ENCODE measurements at regions not wholly inside any gene's neighbourhood (a gene's known extent, or its start where the extent isn't known, plus 50 kb on each side); places are given as distances from the start of the nearest gene placed in this dataset.

DNA sequence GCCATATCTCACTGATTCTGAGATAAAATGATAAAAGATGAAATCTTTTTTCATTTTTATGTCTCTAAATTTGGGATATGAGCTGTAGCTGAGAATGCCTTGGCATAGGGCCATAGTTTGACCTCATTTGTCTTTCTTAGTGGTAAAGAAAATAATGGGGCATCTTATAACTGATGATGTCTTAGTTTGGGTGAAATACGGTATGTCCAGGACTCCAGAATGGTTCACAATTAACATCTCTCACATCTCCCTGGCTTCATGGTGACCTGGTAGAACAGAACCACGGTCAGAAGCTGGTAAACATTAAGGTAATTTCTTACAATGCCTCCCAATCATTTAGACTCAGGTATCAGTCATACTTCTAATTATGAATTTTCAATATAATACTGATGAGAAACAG is 250.8 kb downstream of the MAT2B start:
- DNase-seq (ENCODE audit: low read depth), result no peak
- Histone ChIP-seq H3K4me3 (ENCODE audit: low read depth, low read length) (no peak overlapping the region), H3K27me3 (ENCODE audit: control insufficient read depth, insufficient read depth, low read length) (no peaks in the 10 kb centered on the region), H3K36me3 (ENCODE audit: control insufficient read depth, insufficient read depth, low read length) (no peaks in the 10 kb centered on the region)
- TF ChIP-seq, protein P1, sequence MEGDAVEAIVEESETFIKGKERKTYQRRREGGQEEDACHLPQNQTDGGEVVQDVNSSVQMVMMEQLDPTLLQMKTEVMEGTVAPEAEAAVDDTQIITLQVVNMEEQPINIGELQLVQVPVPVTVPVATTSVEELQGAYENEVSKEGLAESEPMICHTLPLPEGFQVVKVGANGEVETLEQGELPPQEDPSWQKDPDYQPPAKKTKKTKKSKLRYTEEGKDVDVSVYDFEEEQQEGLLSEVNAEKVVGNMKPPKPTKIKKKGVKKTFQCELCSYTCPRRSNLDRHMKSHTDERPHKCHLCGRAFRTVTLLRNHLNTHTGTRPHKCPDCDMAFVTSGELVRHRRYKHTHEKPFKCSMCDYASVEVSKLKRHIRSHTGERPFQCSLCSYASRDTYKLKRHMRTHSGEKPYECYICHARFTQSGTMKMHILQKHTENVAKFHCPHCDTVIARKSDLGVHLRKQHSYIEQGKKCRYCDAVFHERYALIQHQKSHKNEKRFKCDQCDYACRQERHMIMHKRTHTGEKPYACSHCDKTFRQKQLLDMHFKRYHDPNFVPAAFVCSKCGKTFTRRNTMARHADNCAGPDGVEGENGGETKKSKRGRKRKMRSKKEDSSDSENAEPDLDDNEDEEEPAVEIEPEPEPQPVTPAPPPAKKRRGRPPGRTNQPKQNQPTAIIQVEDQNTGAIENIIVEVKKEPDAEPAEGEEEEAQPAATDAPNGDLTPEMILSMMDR (IDR thresholded peaks at IDR 0.05; ENCODE audit: insufficient read depth, low read length, poor library complexity, severe bottlenecking), result no peak

DNA sequence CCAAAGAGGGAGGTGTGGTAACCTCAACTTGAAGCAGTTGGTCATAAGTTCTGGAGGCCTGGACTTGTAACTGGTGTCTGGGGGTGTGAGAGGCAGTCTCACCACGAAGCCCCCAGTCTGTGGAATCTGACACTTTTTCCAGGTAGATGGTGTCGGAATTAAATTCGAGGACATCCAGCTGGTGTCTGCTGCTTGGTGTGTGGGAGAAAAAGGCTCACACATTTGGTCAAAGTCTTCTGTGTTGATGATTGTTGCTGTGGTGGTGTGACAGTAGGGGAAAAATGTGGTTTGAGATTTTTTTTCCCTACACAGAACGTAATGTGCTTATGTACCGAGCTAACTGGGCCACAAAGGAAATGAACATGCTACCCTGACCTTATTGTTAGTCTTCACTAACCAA is 251.9 kb downstream of the MAT2B start:
- H3K36me3 ChIP-seq (ENCODE audit: control insufficient read depth, insufficient read depth, low read length), result no peaks in the 10 kb centered on the region
- no peak overlapping the region for H3K4me3 ChIP-seq (ENCODE audit: low read depth, low read length)
- H3K27me3 ChIP-seq (ENCODE audit: control insufficient read depth, insufficient read depth, low read length), result no peaks in the 10 kb centered on the region
- TF ChIP-seq, protein P1 (IDR thresholded peaks at IDR 0.05; ENCODE audit: insufficient read depth, low read length, poor library complexity, severe bottlenecking), result no peak
- no peak for DNase-seq (ENCODE audit: low read depth)

DNA sequence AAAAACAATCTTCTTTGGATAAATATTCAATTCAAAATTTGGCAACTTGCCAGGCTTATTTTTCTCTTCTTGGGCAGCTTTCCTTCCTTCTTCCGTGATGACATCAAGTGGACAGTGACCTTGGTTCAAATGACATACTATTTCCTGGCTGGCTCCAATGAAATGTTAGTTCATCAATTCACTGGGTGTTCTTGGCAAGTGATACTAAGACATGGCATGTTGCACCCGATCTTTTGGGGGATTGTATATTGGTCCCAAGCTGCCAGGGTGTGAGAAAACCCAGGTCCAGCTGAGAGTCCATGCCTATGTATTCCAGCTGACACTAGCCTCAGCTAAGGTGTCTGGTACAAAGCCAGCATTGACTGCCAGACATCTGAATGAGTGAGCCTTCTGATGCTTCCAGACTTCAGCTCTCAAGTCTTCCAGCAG is 252.9 kb downstream of the MAT2B start:
- H3K36me3 ChIP-seq (ENCODE audit: control insufficient read depth, insufficient read depth, low read length), result no peaks in the 10 kb centered on the region
- TF ChIP-seq, protein P1 (IDR thresholded peaks at IDR 0.05; ENCODE audit: insufficient read depth, low read length, poor library complexity, severe bottlenecking), result no peak
- no peak for DNase-seq (ENCODE audit: low read depth)
- H3K4me3 ChIP-seq (ENCODE audit: low read depth, low read length), result no peak overlapping the region
- no peaks in the 10 kb centered on the region for H3K27me3 ChIP-seq (ENCODE audit: control insufficient read depth, insufficient read depth, low read length)

DNA sequence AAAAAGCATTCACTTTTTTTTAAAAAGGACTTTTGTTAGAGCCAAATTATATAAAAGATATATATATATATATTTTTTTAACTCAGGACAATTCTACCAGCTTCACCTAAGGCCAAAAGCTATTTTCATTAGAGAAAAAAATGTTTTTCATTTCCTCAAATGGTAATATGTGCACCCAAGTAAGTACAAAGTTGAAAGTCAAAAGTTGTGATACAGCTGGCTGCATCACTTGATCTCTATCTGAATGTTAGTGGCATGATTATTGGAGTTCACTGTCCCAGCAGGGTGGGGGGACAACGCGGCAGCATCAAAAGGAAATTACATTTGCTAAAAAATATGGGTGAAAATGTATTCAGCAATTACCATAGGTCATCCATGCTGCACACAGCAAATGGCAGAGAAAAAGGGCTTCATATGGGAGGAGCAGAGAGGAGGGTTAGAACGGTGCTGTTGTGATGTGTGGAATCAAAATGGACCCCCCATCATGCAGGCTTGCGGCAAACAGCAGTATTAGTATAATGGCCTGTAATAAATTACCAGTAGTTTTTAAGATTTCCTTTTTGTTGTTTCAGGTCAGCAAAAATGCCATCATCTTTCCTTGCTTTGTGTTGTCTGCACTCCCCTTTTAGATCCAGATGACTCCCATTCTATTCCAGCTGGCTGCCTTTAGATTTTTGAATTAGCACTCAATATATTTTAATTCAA is 253.7 kb downstream of the MAT2B start:
- no peaks in the 10 kb centered on the region for H3K36me3 ChIP-seq (ENCODE audit: control insufficient read depth, insufficient read depth, low read length)
- TF ChIP-seq, protein P1 (IDR thresholded peaks at IDR 0.05; ENCODE audit: insufficient read depth, low read length, poor library complexity, severe bottlenecking), result no peak
- no peaks in the 10 kb centered on the region for H3K27me3 ChIP-seq (ENCODE audit: control insufficient read depth, insufficient read depth, low read length)
- DNase-seq (ENCODE audit: low read depth), result no peak
- H3K4me3 ChIP-seq (ENCODE audit: low read depth, low read length), result no peak overlapping the region

DNA sequence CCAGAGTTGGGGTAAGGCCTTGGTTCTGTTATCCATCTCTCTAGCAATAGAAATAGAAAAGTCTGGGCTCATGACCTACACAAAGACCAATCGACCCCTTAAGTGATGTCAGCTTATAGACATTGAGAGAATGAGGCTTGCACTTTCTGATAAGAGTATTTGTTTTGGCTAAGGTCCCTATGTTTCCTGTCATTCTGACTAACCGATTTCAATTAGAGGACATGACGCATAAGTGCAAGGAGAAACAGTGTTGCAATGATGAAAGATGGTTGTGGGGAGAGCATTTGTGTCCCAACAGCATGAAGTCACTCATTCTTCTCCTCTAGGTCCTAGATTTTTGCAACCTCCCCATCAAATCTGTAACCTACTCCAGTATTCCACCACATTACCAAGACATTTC is 255.1 kb downstream of the MAT2B start:
- no peak overlapping the region for H3K4me3 ChIP-seq (ENCODE audit: low read depth, low read length)
- peak; percentile 51 for DNase-seq (ENCODE audit: low read depth)
- H3K27me3 ChIP-seq (ENCODE audit: control insufficient read depth, insufficient read depth, low read length), result no peaks in the 10 kb centered on the region
- TF ChIP-seq, protein P1 (IDR thresholded peaks at IDR 0.05; ENCODE audit: insufficient read depth, low read length, poor library complexity, severe bottlenecking), result no peak
- no peaks in the 10 kb centered on the region for H3K36me3 ChIP-seq (ENCODE audit: control insufficient read depth, insufficient read depth, low read length)

Measured in kidney epithelial cell (primary cell).